ENCODE measurements at regions not wholly inside any gene's neighbourhood (a gene's known extent, or its start where the extent isn't known, plus 50 kb on each side); places are given as distances from the start of the nearest gene placed in this dataset.
A peak's percentile ranks its signal among the peaks of the same experiment; 100 is the strongest.

- Histone ChIP-seq H3K27ac (ENCODE audit: extremely low read depth, low read depth, low read length) (no peak overlapping the region), H3K9me3 (ENCODE audit: control insufficient read depth, insufficient read depth, low read depth, low read length) (no peaks in the 10 kb centered on the region), H3K4me1 (ENCODE audit: control insufficient read depth, insufficient read depth, low read length) (peaks cover 4% of the 10 kb centered on the region; the same call in 1 of the 2 replicates), H3K36me3 (ENCODE audit: control insufficient read depth in 2 of 2, insufficient read depth in 1 of 2, low read length in 2 of 2) (no peaks in the 10 kb centered on the region), H3K4me3 (ENCODE audit: low read depth, low read length) (no peak overlapping the region)
- POLR2A ChIA-PET = no interaction called here
- CTCF ChIA-PET = interaction anchor here (0.6 to 0.9 kb wide), 2 partner anchors 12 to 32 kb away, joined by 3 read pairs; no protein-coding TSS in a partner anchor
- peak; percentile 72 for TF ChIP-seq SCRT2 (tag by site-specific recombination; IDR thresholded peaks at IDR 0.05)
- TF ChIP-seq ZNF48 (tag by site-specific recombination; IDR thresholded peaks at IDR 0.05) = no peak
- TF ChIP-seq ZNF837 (tag by site-specific recombination; IDR thresholded peaks at IDR 0.05) = no peak
- no peak for TF ChIP-seq SETDB1 (IDR thresholded peaks at IDR 0.05; ENCODE audit: insufficient read length, low read length)
These were observed 73.6 kb upstream of the CDC42BPA start for GRCh38 chr1:227391879-227392278.

GRCh38 chr1:227391211-227391610 lies 72.9 kb upstream of the CDC42BPA start:
- Histone ChIP-seq H3K9me3 (ENCODE audit: control insufficient read depth, insufficient read depth, low read depth, low read length) (no peaks in the 10 kb centered on the region), H3K27ac (ENCODE audit: extremely low read depth, low read depth, low read length) (no peak overlapping the region), H3K36me3 (ENCODE audit: control insufficient read depth in 2 of 2, insufficient read depth in 1 of 2, low read length in 2 of 2) (no peaks in the 10 kb centered on the region), H3K4me1 (ENCODE audit: control insufficient read depth, insufficient read depth, low read length) (peaks cover 4% of the 10 kb centered on the region; the same call in 1 of the 2 replicates), H3K4me3 (ENCODE audit: low read depth, low read length) (no peak overlapping the region)
- ChIA-PET POLR2A (no interaction called here), CTCF (no interaction called here)
- TF ChIP-seq ZNF677 (tag by site-specific recombination; IDR thresholded peaks at IDR 0.05) (no peak), ZNF777 (tag by site-specific recombination; IDR thresholded peaks at IDR 0.05; ENCODE audit: borderline replicate concordance) (no peak), GLI4 (tag by site-specific recombination; IDR thresholded peaks at IDR 0.05) (no peak), PRDM2 (tag by site-specific recombination; IDR thresholded peaks at IDR 0.05; ENCODE audit: borderline replicate concordance) (no peak), SETDB1 (IDR thresholded peaks at IDR 0.05; ENCODE audit: insufficient read length, low read length) (no peak), ZSCAN30 (tag by site-specific recombination; IDR thresholded peaks at IDR 0.05) (no peak)
- TF ChIP-seq, protein P1, sequence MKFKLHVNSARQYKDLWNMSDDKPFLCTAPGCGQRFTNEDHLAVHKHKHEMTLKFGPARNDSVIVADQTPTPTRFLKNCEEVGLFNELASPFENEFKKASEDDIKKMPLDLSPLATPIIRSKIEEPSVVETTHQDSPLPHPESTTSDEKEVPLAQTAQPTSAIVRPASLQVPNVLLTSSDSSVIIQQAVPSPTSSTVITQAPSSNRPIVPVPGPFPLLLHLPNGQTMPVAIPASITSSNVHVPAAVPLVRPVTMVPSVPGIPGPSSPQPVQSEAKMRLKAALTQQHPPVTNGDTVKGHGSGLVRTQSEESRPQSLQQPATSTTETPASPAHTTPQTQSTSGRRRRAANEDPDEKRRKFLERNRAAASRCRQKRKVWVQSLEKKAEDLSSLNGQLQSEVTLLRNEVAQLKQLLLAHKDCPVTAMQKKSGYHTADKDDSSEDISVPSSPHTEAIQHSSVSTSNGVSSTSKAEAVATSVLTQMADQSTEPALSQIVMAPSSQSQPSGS (tag by site-specific recombination; IDR thresholded peaks at IDR 0.05; ENCODE audit: low read depth) = no peak
- TF ChIP-seq, protein P2, sequence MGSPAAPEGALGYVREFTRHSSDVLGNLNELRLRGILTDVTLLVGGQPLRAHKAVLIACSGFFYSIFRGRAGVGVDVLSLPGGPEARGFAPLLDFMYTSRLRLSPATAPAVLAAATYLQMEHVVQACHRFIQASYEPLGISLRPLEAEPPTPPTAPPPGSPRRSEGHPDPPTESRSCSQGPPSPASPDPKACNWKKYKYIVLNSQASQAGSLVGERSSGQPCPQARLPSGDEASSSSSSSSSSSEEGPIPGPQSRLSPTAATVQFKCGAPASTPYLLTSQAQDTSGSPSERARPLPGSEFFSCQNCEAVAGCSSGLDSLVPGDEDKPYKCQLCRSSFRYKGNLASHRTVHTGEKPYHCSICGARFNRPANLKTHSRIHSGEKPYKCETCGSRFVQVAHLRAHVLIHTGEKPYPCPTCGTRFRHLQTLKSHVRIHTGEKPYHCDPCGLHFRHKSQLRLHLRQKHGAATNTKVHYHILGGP (tag by site-specific recombination; IDR thresholded peaks at IDR 0.05) = no peak
- TF ChIP-seq, protein P3, sequence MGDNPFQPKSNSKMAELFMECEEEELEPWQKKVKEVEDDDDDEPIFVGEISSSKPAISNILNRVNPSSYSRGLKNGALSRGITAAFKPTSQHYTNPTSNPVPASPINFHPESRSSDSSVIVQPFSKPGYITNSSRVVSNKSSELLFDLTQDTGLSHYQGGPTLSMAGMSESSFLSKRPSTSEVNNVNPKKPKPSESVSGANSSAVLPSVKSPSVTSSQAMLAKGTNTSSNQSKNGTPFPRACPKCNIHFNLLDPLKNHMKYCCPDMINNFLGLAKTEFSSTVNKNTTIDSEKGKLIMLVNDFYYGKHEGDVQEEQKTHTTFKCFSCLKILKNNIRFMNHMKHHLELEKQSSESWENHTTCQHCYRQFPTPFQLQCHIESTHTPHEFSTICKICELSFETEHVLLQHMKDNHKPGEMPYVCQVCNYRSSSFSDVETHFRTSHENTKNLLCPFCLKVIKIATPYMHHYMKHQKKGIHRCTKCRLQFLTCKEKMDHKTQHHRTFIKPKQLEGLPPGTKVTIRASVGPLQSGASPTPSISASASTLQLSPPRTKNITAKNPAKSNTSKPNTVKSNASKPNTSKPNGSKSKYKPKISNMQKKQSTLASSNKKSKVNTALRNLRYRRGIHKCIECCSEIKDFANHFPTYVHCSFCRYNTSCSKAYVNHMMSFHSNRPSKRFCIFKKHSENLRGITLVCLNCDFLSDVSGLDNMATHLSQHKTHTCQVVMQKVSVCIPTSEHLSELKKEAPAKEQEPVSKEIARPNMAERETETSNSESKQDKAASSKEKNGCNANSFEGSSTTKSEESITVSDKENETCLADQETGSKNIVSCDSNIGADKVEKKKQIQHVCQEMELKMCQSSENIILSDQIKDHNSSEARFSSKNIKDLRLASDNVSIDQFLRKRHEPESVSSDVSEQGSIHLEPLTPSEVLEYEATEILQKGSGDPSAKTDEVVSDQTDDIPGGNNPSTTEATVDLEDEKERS (tag by site-specific recombination; IDR thresholded peaks at IDR 0.05) = no peak
